ENCODE measurements at regions not wholly inside any gene's neighbourhood (a gene's known extent, or its start where the extent isn't known, plus 50 kb on each side); places are given as distances from the start of the nearest gene placed in this dataset.

DNA sequence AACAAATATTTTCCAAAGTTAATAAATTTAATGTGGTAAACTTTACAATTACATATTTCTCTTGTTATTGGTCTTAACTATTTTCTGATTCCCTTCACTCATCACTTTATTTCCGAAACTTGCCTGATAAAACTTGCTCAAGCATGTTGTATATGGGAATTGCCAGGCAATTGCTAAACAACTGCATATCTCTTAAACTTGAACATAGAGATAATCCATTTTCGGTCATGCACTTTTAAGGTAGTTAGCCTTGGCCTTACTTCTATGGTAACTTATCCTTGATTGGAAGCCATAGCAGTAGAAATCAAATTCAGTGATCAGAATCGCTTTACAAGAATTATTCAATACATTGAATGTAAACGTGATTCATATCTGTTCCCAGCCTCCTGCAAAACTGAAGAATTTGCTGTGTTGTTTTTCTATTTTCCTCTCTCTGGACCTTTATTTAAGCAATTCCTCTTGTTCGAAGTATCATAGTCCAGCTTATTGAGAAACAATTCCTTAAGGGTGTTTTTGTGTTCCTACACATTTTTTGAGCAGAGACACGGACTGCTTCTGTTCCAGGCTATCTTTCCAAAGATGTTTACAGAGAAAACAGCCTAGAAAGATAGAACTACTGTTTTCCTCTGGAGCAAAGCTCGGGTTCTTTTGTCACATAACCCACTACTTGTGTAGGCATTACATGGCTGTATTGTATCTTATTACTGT, 674.3 kb downstream of the IRS1 start:
- Histone ChIP-seq H2AFZ (ENCODE audit: low read length) (peak overlapping the region; percentile 20), H3K4me1 (ENCODE audit: insufficient read depth, low read length) (peaks cover 26% of the 10 kb centered on the region), H3K79me2 (ENCODE audit: insufficient read depth, low read length) (no peaks in the 10 kb centered on the region), H4K20me1 (ENCODE audit: insufficient read depth, low read length) (no peaks in the 10 kb centered on the region), H3K9ac (ENCODE audit: insufficient read depth, low read depth, low read length) (no peak overlapping the region), H3K9me3 (ENCODE audit: low read length) (no peaks in the 10 kb centered on the region), H3K27me3 (ENCODE audit: control insufficient read depth in 1 of 2, insufficient read depth in 2 of 2, low read length in 2 of 2) (no peaks in the 10 kb centered on the region), H3K4me3 (replicated peaks in 1 of 3; ENCODE audit: insufficient read depth in 1 of 3, low read depth in 2 of 3, low read length in 3 of 3) (no peak overlapping the region), H3K36me3 (replicated peaks in 1 of 2; ENCODE audit: control insufficient read depth in 1 of 2, insufficient read depth in 2 of 2, low read length in 2 of 2) (no peaks in the 10 kb centered on the region), H3K27ac (ENCODE audit: extremely low read length, insufficient read depth, low read length) (no peak overlapping the region), H3K4me2 (ENCODE audit: low read depth, low read length) (no peak overlapping the region)
- 86% methylated on average over 7 of the region's 7 CpGs for WGBS (ENCODE audit: low lambda C conversion rate)
- in situ Hi-C loops (cut with HindIII; ENCODE audit: extremely low pct_ligation_motif_present, low pct_unique_long_range_greater_than_20kb) (no loop called here), intact Hi-C loops (cut with micrococcal nuclease; ENCODE audit: unreplicated experiment) (no loop called here)
- no TSS peak for BruUV-seq (replicated peaks)
- no peak for ATAC-seq
- no peak for DNase-seq (ENCODE audit: low spot score)
- no peak for FAIRE-seq
- TF ChIP-seq FIP1L1 (IDR thresholded peaks at IDR 0.05; ENCODE audit: borderline replicate concordance, insufficient read depth, low read depth, low read length) (no peak), FOXA3 (CRISPR knock-in tag; IDR thresholded peaks at IDR 0.05) (no peak), HNF4A (CRISPR knock-in tag; IDR thresholded peaks at IDR 0.05) (0 out of 2 replicates have a peak, but pooled peaks have one; percentile 12), HMG20A (CRISPR knock-in tag; IDR thresholded peaks at IDR 0.05; ENCODE audit: borderline replicate concordance) (no peak), SMARCE1 (IDR thresholded peaks at IDR 0.05; ENCODE audit: borderline replicate concordance) (no peak), ZNF12 (CRISPR knock-in tag; IDR thresholded peaks at IDR 0.05) (peak; percentile 76; the same call in 1 of the 2 replicates)
- TF ChIP-seq, protein P1, sequence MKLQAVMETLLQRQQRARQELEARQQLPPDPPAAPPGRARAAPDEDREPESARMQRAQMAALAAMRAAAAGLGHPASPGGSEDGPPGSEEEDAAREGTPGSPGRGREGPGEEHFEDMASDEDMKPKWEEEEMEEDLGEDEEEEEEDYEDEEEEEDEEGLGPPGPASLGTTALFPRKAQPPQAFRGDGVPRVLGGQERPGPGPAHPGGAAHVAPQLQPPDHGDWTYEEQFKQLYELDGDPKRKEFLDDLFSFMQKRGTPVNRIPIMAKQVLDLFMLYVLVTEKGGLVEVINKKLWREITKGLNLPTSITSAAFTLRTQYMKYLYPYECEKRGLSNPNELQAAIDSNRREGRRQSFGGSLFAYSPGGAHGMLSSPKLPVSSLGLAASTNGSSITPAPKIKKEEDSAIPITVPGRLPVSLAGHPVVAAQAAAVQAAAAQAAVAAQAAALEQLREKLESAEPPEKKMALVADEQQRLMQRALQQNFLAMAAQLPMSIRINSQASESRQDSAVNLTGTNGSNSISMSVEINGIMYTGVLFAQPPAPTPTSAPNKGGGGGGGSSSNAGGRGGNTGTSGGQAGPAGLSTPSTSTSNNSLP (IDR thresholded peaks at IDR 0.05; ENCODE audit: low read depth, low read length) = no peak
- TF ChIP-seq, protein P2, sequence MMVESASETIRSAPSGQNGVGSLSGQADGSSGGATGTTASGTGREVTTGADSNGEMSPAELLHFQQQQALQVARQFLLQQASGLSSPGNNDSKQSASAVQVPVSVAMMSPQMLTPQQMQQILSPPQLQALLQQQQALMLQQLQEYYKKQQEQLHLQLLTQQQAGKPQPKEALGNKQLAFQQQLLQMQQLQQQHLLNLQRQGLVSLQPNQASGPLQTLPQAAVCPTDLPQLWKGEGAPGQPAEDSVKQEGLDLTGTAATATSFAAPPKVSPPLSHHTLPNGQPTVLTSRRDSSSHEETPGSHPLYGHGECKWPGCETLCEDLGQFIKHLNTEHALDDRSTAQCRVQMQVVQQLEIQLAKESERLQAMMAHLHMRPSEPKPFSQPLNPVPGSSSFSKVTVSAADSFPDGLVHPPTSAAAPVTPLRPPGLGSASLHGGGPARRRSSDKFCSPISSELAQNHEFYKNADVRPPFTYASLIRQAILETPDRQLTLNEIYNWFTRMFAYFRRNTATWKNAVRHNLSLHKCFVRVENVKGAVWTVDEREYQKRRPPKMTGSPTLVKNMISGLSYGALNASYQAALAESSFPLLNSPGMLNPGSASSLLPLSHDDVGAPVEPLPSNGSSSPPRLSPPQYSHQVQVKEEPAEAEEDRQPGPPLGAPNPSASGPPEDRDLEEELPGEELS (CRISPR knock-in tag; IDR thresholded peaks at IDR 0.05) = no peak
- ChIA-PET POLR2A (interaction anchor here (1.8 kb wide), 1 partner anchor 11 kb away, joined by 3 read pairs; no protein-coding TSS in a partner anchor), CTCF (ENCODE audit: low intra/inter-chr PET ratio, low total read pairs) (no interaction called here)
